ENCODE measurements at regions not wholly inside any gene's neighbourhood (a gene's known extent, or its start where the extent isn't known, plus 50 kb on each side); places are given as distances from the start of the nearest gene placed in this dataset.

DNA sequence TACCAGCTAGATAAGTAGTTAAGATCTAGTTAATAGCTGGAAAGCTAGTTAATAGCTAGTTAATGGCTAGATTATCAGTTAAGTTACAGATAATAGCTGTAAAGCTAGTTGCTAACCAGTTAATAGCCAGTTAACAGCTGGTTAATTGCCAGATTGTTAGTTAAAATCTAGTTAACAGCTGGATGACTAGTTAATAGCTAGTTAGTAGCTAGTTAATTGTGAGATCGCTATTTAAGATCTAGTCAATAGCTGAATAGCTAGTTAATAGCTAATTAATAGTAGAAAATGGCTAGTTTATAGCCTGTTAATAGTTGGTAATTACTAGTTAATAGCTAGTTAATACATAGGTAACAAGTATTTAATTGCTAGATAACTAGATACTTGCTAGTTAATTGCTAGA, 630.5 kb upstream of the CT83 start (continued):
- TF ChIP-seq, protein P1, sequence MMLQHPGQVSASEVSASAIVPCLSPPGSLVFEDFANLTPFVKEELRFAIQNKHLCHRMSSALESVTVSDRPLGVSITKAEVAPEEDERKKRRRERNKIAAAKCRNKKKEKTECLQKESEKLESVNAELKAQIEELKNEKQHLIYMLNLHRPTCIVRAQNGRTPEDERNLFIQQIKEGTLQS (IDR thresholded peaks at IDR 0.05) = no peak
- TF ChIP-seq, protein P2, sequence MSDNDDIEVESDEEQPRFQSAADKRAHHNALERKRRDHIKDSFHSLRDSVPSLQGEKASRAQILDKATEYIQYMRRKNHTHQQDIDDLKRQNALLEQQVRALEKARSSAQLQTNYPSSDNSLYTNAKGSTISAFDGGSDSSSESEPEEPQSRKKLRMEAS (IDR thresholded peaks at IDR 0.05) = no peak
- TF ChIP-seq SIN3A (IDR thresholded peaks at IDR 0.05; ENCODE audit: low read depth) (no peak), POLR2AphosphoS5 (IDR thresholded peaks at IDR 0.05; ENCODE audit: low read depth, low read length) (no peak), POLR2A (IDR thresholded peaks at IDR 0.05; ENCODE audit: borderline replicate concordance, extremely low read depth, insufficient read depth, insufficient read length) (no peak), EZH2 (IDR thresholded peaks at IDR 0.05) (no peak), SP1 (IDR thresholded peaks at IDR 0.05; ENCODE audit: low read depth) (no peak), RAD21 (IDR thresholded peaks at IDR 0.05; ENCODE audit: low read depth) (no peak), CEBPB (IDR thresholded peaks at IDR 0.05; ENCODE audit: low read depth) (no peak), CBX3 (IDR thresholded peaks at IDR 0.05; ENCODE audit: low read depth) (no peak)
- TF ChIP-seq, protein P3, sequence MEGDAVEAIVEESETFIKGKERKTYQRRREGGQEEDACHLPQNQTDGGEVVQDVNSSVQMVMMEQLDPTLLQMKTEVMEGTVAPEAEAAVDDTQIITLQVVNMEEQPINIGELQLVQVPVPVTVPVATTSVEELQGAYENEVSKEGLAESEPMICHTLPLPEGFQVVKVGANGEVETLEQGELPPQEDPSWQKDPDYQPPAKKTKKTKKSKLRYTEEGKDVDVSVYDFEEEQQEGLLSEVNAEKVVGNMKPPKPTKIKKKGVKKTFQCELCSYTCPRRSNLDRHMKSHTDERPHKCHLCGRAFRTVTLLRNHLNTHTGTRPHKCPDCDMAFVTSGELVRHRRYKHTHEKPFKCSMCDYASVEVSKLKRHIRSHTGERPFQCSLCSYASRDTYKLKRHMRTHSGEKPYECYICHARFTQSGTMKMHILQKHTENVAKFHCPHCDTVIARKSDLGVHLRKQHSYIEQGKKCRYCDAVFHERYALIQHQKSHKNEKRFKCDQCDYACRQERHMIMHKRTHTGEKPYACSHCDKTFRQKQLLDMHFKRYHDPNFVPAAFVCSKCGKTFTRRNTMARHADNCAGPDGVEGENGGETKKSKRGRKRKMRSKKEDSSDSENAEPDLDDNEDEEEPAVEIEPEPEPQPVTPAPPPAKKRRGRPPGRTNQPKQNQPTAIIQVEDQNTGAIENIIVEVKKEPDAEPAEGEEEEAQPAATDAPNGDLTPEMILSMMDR (IDR thresholded peaks at IDR 0.05 in 2 of 3, conservative IDR thresholded peaks at IDR 0.05 in 1 of 3; ENCODE audit: borderline replicate concordance in 1 of 3, insufficient read depth in 1 of 3, low read depth in 2 of 3, low read length in 2 of 3) = no peak

DNA sequence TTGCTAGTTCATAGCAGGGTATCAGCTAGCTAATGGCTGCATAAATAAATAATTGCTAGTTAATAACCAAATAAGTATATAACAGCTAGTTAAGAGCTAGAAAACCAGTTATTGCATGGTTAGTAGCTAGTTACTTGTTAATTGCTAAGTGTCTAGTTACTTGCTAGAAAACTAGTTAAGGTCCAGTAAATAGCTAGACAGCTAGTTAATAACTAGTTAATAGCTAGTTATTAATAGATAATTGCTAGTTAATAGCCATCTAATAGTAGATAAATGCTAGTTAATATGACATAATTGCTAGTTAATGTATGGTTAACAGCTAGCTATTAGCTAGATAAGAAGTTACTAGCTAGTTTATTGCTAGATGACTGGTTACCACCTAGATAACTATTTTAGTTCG, 629.9 kb upstream of the CT83 start:
- Histone ChIP-seq H3K4me1 (ENCODE audit: control insufficient read depth in 1 of 2, insufficient read depth in 2 of 2, low read length in 2 of 2) (no peaks in the 10 kb centered on the region), H3K79me2 (ENCODE audit: insufficient read depth, low read length) (no peaks in the 10 kb centered on the region), H3K27me3 (ENCODE audit: insufficient read depth, low read length) (no peaks in the 10 kb centered on the region), H3K9ac (ENCODE audit: low read length) (no peak overlapping the region), H3K4me3 (replicated peaks in 1 of 2; ENCODE audit: low read depth in 1 of 2, low read length in 2 of 2) (no peak overlapping the region), H3K27ac (ENCODE audit: low read depth, low read length) (no peak overlapping the region), H3K9me3 (ENCODE audit: control insufficient read depth in 1 of 2, insufficient read depth in 1 of 2, low read depth in 1 of 2, low read length in 2 of 2) (no peaks in the 10 kb centered on the region), H4K20me1 (ENCODE audit: insufficient read depth) (no peaks in the 10 kb centered on the region), H2AFZ (ENCODE audit: low read depth, low read length, poor library complexity, severe bottlenecking) (no peak overlapping the region), H3K4me2 (ENCODE audit: low read length) (no peak overlapping the region), H3K36me3 (ENCODE audit: control insufficient read depth in 1 of 2, insufficient read depth in 2 of 2, low read length in 2 of 2) (no peaks in the 10 kb centered on the region), H3K9me2 (ENCODE audit: insufficient read depth) (no peaks in the 10 kb centered on the region)
- ATAC-seq (no peak), DNase-seq (ENCODE audit: low read depth, low spot score) (no peak)
- no TSS peak for BruUV-seq (replicated peaks)
- ChIA-PET RAD21 (ENCODE audit: low non-redundant PET in 1 of 2, low total read pairs in 2 of 2, uncharacterized antibody in 2 of 2, unreplicated experiment in 2 of 2) (no interaction called here), POLR2A (no interaction called here), CTCF (no interaction called here)
- intact Hi-C loops (cut with micrococcal nuclease) = no loop called here
- TF ChIP-seq ZNF274 (IDR thresholded peaks at IDR 0.05; ENCODE audit: low read depth, low read length) (no peak), FOSL1 (IDR thresholded peaks at IDR 0.05; ENCODE audit: low read depth) (no peak), POLR2A (IDR thresholded peaks at IDR 0.05; ENCODE audit: borderline replicate concordance, extremely low read depth, insufficient read depth, insufficient read length) (no peak), CEBPB (IDR thresholded peaks at IDR 0.05; ENCODE audit: low read depth) (no peak), EGR1 (IDR thresholded peaks at IDR 0.05; ENCODE audit: low read depth) (no peak), SIN3A (IDR thresholded peaks at IDR 0.05; ENCODE audit: low read depth) (no peak), RAD21 (IDR thresholded peaks at IDR 0.05; ENCODE audit: low read depth) (no peak), SRF (IDR thresholded peaks at IDR 0.05; ENCODE audit: low read depth) (no peak), JUND (IDR thresholded peaks at IDR 0.05) (no peak), ELF1 (IDR thresholded peaks at IDR 0.05; ENCODE audit: borderline replicate concordance, low read depth) (no peak), POLR2AphosphoS5 (IDR thresholded peaks at IDR 0.05; ENCODE audit: low read depth, low read length) (no peak), EZH2phosphoT487 (IDR thresholded peaks at IDR 0.05; ENCODE audit: borderline replicate concordance) (no peak), YY1 (IDR thresholded peaks at IDR 0.05; ENCODE audit: extremely low read depth, insufficient replicate concordance, low read depth, low read length) (no peak)
- TF ChIP-seq, protein P4, sequence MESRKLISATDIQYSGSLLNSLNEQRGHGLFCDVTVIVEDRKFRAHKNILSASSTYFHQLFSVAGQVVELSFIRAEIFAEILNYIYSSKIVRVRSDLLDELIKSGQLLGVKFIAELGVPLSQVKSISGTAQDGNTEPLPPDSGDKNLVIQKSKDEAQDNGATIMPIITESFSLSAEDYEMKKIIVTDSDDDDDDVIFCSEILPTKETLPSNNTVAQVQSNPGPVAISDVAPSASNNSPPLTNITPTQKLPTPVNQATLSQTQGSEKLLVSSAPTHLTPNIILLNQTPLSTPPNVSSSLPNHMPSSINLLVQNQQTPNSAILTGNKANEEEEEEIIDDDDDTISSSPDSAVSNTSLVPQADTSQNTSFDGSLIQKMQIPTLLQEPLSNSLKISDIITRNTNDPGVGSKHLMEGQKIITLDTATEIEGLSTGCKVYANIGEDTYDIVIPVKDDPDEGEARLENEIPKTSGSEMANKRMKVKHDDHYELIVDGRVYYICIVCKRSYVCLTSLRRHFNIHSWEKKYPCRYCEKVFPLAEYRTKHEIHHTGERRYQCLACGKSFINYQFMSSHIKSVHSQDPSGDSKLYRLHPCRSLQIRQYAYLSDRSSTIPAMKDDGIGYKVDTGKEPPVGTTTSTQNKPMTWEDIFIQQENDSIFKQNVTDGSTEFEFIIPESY (IDR thresholded peaks at IDR 0.05; ENCODE audit: extremely low read depth, insufficient replicate concordance, low read length) = no peak
- TF ChIP-seq, protein P1 (IDR thresholded peaks at IDR 0.05) = no peak

All from HCT116 (cell line).